ENCODE measurements at regions not wholly inside any gene's neighbourhood (a gene's known extent, or its start where the extent isn't known, plus 50 kb on each side); places are given as distances from the start of the nearest gene placed in this dataset.
"Not testable (repeated sequence)": the region's sequence is repeated elsewhere in the genome, so short reads cannot be mapped to it uniquely, and the experiment has no call there.

- DNase-seq, result no peak
Measured at GRCh38 chr13:72657379-72657778, 70.0 kb downstream of the MZT1 start.

- no peak for DNase-seq
Measured at GRCh38 chr13:72656357-72656756, 71.1 kb downstream of the MZT1 start.

- no peak for DNase-seq
Measured at GRCh38 chr13:72653506-72653905, 73.9 kb downstream of the MZT1 start.

- DNase-seq, result no peak
Measured at GRCh38 chr13:72652681-72653080, 74.7 kb downstream of the MZT1 start.

- peak in 1 of 2 donors; percentile 18 for DNase-seq
Measured at GRCh38 chr13:72651144-72651543, 76.3 kb downstream of the MZT1 start.

- DNase-seq, result no peak
Measured at GRCh38 chr13:72650051-72650700, 77.3 kb downstream of the MZT1 start.

GRCh38 chr13:72648513-72649065 lies 78.8 kb downstream of the MZT1 start:
- DNase-seq, result no peak

- peak in 1 of 2 donors; percentile 10 for DNase-seq
Measured at GRCh38 chr13:72647422-72647821, 80.0 kb downstream of the MZT1 start.

- no peak for DNase-seq
Measured at GRCh38 chr13:72645521-72645920, 81.9 kb downstream of the MZT1 start.

- DNase-seq, result peak in 1 of 2 donors; percentile 37
Measured at GRCh38 chr13:72643311-72643989, 84.0 kb downstream of the MZT1 start.

- no peak for DNase-seq
Measured at GRCh38 chr13:72639377-72639776, 88.1 kb downstream of the MZT1 start.

GRCh38 chr13:72638059-72638815 lies 89.2 kb downstream of the MZT1 start:
- DNase-seq, result no peak

- DNase-seq, result no peak
Measured at GRCh38 chr13:72637561-72637960, 89.9 kb downstream of the MZT1 start.

- no peak for DNase-seq
Measured at GRCh38 chr13:72634859-72635258, 92.6 kb downstream of the MZT1 start.

GRCh38 chr13:72622546-72622945 lies 104.9 kb downstream of the MZT1 start:
- DNase-seq, result no peak

- no peak for DNase-seq
Measured at GRCh38 chr13:72620874-72621273, 106.6 kb downstream of the MZT1 start.

GRCh38 chr13:72617951-72618350 lies 109.5 kb downstream of the MZT1 start:
- DNase-seq, result no peak

- DNase-seq, result peak; percentile 35 to 38
Measured at GRCh38 chr13:72617186-72617585, 110.2 kb downstream of the MZT1 start.

- DNase-seq, result not testable (repeated sequence)
Measured at GRCh38 chr13:72610251-72610891, 117.1 kb downstream of the MZT1 start.

GRCh38 chr13:72599178-72599743 lies 128.2 kb downstream of the MZT1 start:
- no peak for DNase-seq

GRCh38 chr13:72590091-72590740 lies 137.2 kb downstream of the MZT1 start:
- no peak for DNase-seq

Measured in right lung (tissue), 2 donors.